Natural killer cell treated with Interleukin-12 subunit alpha and Interleukin-12 subunit beta and Interleukin-15 and Interleukin-18, amount 100 ng/mL, for 72 hours (primary cell): ENCODE measurements at regions not wholly inside any gene's neighbourhood (a gene's known extent, or its start where the extent isn't known, plus 50 kb on each side); places are given as distances from the start of the nearest gene placed in this dataset.
"Not testable (repeated sequence)": the region's sequence is repeated elsewhere in the genome, so short reads cannot be mapped to it uniquely, and the experiment has no call there.

Source experiments
- ATAC-seq, 2 donors: fragments of 150-1000 bp; cut with Tn5 transposase in 1 of 2; sonication (Bioruptor Pico), chemical (Tn5 transposase) in 1 of 2; 2 replicates each; pipeline ENCODE4 v1.10.0; 2021
- DNase-seq: peaks from one replicate; pipeline ENCODE4 v3.0.0; 2022; ENCODE audit warnings: low spot score
- H3K27ac Mint-ChIP-seq, 2 donors: 1 replicate in 1 of 2; 2 replicates in 1 of 2; pipeline ENCODE4 v1.8.0; 2022; ENCODE audit warnings: mixed read lengths in 2 of 2, mild to moderate bottlenecking in 1 of 2, moderate library complexity in 1 of 2
- H3K27me3 Mint-ChIP-seq, 2 donors: 1 replicate in 1 of 2; 2 replicates in 1 of 2; pipeline ENCODE4 v1.8.0; 2022; ENCODE audit warnings: mixed read lengths in 2 of 2
- H3K36me3 Mint-ChIP-seq: one replicate; pipeline ENCODE4 v1.8.0; 2022; ENCODE audit warnings: mixed read lengths
- H3K4me1 Mint-ChIP-seq, 2 donors: 1 replicate in 1 of 2; 2 replicates in 1 of 2; pipeline ENCODE4 v1.8.0; 2022; ENCODE audit warnings: low read depth in 2 of 2, mixed read lengths in 2 of 2, mild to moderate bottlenecking in 1 of 2
- H3K4me3 Mint-ChIP-seq: one replicate; pipeline ENCODE4 v1.8.0; 2022; ENCODE audit warnings: mixed read lengths
- H3K9me3 Mint-ChIP-seq: 2 replicates; pipeline ENCODE4 v1.8.0; 2022; ENCODE audit warnings: mixed read lengths

DNA sequence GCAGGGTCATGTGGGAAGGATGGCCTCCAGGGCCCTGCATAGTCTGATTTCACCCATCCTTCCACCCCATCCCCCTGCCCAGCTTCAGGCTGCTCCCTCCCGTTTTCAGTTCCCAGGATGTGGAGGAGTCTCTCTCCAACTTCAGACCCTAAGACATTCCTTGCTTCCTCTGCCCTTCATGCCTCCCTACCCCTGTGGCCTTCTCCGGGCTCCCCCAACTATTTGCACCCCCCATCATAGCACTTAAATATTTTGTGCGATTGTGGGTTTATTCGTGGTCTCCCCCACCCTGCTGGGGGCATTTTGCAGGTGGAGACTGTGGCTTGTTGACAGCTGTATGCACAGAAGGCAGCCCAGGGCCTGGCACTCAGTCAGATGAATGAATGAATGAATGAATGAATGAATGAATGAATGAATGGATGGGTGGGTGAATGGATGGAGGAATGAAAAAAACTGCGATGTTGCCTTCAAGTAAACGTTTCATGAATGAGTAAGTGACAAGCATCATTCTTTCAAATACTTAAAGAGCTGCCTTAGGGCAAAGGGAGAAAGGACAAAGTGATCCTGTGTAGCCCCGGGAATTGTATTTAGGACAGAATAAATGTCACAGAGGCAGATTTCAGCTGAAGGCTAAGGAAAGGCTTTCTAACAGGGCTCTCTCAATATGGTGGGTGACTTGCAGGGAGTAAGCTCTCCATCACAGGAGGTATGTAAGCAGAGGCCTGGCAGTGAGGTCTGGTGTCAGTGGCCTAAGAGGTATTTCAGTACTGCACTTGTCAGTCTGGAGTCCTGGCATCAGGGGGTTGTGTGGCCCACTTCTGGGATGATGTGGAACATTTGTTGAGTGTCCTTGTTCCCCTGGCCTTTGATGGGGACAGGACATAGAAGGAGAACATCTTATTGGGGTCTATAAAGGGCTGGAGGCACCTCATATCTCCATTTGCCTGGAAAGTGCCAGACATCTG, 156.4 kb downstream of the PTPRU start:
- Mint-ChIP-seq H3K27ac (no peak overlapping the region), H3K27me3 (peaks cover 11 to 12% of the 10 kb centered on the region in 2 donors), H3K4me3 (no peak overlapping the region), H3K9me3 (no peaks in the 10 kb centered on the region), H3K36me3 (no peaks in the 10 kb centered on the region), H3K4me1 (no peaks in the 10 kb centered on the region)
- no peak for DNase-seq
- no peak for ATAC-seq

DNA sequence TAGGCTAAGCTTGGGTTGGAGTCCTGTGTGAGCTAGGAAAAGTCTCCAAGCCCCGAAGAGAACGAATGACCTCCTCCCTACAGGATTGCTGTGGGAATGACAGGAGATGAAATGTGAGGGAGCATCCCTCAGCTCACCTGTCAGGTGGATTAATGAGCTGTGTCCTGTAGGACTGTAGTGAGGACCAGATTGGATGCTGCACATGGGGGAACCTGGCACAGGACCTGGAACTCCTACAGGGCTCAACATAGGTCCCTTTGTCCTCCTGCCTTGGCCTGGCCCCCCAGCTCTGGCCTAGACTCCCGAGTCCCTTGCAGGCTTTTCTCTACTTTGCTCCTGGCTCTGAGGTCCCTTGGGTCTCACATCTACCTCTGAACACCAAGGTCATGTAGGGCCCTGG, 155.7 kb downstream of the PTPRU start:
- Mint-ChIP-seq H3K27ac (no peak overlapping the region), H3K9me3 (no peaks in the 10 kb centered on the region), H3K4me3 (no peak overlapping the region), H3K36me3 (no peaks in the 10 kb centered on the region), H3K27me3 (peaks cover 17 to 19% of the 10 kb centered on the region in 2 donors), H3K4me1 (no peaks in the 10 kb centered on the region)
- DNase-seq (no peak), ATAC-seq (no peak)

DNA sequence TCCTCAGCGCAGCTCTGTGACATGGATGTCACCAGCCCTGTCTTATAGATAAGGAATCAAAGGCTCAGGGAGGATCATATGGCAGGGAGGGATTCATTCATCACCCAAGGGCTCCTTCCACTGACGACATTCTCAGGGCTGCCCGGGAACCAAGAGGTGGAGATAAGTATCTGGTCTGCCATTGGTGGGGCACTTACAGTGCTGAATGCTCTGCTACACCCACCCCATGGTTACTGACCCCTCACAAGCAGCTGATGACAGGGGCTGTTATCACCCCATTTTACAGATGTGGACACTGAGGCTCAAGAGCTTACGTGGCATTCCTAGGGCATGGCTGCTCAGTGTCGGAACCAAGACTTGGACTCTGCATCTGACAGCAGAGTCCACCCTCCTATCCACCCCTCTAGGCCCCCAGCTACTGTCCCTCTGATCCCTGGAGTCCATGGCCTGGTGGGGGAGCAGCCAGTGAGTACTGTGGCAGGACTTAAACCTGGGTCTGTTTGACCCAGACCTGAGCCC, 155.1 kb downstream of the PTPRU start:
- Mint-ChIP-seq H3K4me3 (no peak overlapping the region), H3K36me3 (no peaks in the 10 kb centered on the region), H3K27me3 (peaks cover 17 to 24% of the 10 kb centered on the region in 2 donors), H3K9me3 (no peaks in the 10 kb centered on the region), H3K27ac (no peak overlapping the region), H3K4me1 (no peaks in the 10 kb centered on the region)
- ATAC-seq, result peak in 1 of 2 donors; percentile 3
- no peak for DNase-seq

DNA sequence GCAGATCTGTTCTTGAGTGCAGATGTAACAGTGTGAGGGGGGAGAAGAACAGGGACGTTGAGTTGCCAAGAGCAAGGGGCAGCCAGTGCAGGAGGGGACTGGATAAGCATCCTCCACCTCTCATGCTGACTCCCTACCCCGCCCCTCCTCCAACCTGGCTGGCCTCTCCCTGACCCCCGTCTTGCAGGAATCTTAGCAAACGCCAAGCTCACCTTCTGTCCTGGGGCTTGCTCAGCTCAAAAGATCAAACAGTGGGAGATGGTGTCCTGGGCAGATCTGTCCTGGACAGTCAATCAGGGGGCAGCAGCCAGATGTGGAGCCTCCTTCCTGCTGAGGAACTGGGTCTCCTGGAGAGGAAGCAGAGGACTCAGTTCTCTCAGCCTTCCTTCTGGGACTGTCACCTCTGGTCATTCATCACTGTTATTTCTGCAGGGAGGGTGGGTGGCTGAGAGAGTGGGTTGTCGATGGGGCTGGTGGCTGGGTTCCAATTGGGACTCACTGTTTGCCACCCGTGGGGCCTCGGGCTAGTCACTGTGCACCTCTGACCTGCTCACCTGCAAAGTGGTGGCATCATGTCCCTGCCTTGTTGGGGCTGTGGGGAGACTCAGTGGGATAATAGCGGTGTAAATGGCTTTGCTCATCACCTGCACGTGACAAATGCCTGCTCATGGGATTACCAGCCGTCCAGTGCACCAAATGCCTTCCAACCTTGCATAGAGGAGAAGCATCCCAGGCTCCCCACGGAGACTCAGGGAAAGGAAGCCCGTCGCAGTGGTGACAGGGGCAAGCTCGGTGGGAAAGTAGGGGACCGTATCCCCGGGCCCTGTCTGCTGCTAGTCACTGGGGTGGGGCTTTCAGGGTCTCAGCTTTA, 154.4 kb downstream of the PTPRU start:
- H3K27me3 Mint-ChIP-seq, result peaks cover 19 to 24% of the 10 kb centered on the region in 2 donors
- H3K36me3 Mint-ChIP-seq, result no peaks in the 10 kb centered on the region
- no peaks in the 10 kb centered on the region for H3K4me1 Mint-ChIP-seq
- ATAC-seq (no peak), DNase-seq (no peak)
- no peak overlapping the region for H3K27ac Mint-ChIP-seq
- H3K4me3 Mint-ChIP-seq, result no peak overlapping the region
- H3K9me3 Mint-ChIP-seq, result no peaks in the 10 kb centered on the region

DNA sequence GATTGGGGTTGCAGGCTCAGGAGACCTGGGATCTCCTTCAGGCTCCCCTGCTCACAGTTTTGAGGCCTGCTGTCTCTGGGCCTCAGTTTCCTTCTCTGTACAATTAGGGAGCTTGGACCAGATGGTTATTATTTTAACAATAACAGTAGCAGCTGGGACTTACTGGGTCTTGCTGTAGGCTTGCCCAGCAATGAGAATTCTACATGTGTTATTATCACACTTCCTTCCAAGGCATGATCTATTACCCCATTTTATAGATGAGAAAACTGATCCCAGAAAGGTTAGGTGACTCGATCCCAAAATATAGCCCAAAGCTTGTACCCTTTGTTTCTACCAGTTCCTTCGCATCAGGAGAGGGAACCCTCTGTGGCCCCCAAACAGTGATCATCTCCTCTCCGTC, 153.8 kb downstream of the PTPRU start:
- no peak overlapping the region for H3K4me3 Mint-ChIP-seq
- H3K36me3 Mint-ChIP-seq, result no peaks in the 10 kb centered on the region
- DNase-seq (no peak), ATAC-seq (no peak)
- H3K27ac Mint-ChIP-seq, result no peak overlapping the region
- no peaks in the 10 kb centered on the region for H3K4me1 Mint-ChIP-seq
- H3K27me3 Mint-ChIP-seq, result peaks cover 19 to 24% of the 10 kb centered on the region in 2 donors
- no peaks in the 10 kb centered on the region for H3K9me3 Mint-ChIP-seq

DNA sequence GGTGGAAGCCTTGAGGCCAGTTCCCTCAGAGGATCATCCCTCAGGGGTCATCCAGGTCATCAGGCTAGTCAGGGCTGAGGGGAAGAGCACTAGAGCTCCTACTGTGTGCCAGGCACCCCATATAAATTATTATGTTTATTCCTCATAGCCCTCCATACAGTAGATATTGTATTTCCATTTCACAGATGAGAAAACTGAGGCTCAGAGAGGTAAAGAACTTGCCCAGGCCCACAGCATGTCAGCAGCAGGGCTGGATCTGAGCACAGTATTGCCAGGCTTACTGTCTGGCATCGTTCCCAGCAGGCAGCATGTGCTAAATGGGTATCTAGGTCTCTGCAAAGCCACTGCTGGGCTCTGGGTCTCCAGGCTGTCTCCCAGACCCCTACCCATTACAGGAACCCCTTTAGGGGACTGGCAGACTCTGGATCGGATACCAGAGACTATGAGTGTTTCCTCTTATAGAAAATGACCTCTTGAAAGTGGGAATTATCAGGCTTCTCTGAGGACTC, 153.3 kb downstream of the PTPRU start:
- ATAC-seq (no peak), DNase-seq (no peak)
- no peaks in the 10 kb centered on the region for H3K36me3 Mint-ChIP-seq
- H3K27me3 Mint-ChIP-seq, result peaks cover 23 to 24% of the 10 kb centered on the region in 2 donors
- no peaks in the 10 kb centered on the region for H3K4me1 Mint-ChIP-seq
- no peak overlapping the region for H3K27ac Mint-ChIP-seq
- no peak overlapping the region for H3K4me3 Mint-ChIP-seq
- no peaks in the 10 kb centered on the region for H3K9me3 Mint-ChIP-seq

DNA sequence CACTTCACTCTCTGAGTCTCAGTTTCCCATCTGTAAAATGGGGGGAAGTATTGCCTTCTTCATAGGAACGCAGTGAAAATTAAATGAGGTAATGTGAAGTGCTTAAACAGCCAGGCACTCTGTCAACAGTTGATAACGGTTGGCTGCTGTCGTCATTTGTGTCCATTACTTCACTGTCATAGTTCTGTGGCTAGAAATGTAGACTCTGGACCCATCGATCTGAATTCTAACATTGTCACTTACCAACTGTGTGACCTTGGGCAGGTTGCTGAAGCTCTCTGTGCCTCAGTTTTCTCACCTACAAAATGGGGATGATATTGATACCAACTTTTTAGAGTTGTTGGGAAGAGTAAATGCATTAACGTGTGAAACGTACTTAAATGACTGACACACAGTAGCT, 152.6 kb downstream of the PTPRU start:
- ATAC-seq (no peak), DNase-seq (no peak)
- Mint-ChIP-seq H3K27me3 (peaks cover 26 to 31% of the 10 kb centered on the region in 2 donors), H3K27ac (no peak overlapping the region), H3K36me3 (no peaks in the 10 kb centered on the region), H3K9me3 (no peaks in the 10 kb centered on the region), H3K4me3 (no peak overlapping the region), H3K4me1 (no peaks in the 10 kb centered on the region)

DNA sequence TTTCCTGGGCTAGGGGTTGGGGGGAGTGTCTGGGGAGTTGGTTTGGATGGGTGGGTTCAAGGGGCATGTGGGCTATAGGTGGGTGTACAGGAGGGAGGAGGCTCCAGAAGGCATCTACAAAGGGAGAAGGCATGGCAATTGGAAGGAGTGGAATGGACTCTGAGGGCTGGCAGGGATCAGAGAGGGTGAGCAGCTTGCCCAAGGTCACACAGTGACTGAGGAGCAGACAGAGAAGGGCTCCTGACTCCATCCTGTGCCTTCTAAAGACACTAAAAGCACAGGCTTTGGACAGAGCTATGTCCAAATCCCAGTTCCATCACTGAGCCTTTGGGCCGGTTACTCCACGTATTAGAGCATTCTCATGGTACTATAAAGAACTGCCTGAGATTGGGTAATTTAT, 151.8 kb downstream of the PTPRU start:
- Mint-ChIP-seq H3K27me3 (peaks cover 30 to 38% of the 10 kb centered on the region in 2 donors), H3K27ac (no peak overlapping the region), H3K4me3 (no peak overlapping the region), H3K36me3 (no peaks in the 10 kb centered on the region), H3K4me1 (no peaks in the 10 kb centered on the region), H3K9me3 (no peaks in the 10 kb centered on the region)
- ATAC-seq (no peak), DNase-seq (no peak)

DNA sequence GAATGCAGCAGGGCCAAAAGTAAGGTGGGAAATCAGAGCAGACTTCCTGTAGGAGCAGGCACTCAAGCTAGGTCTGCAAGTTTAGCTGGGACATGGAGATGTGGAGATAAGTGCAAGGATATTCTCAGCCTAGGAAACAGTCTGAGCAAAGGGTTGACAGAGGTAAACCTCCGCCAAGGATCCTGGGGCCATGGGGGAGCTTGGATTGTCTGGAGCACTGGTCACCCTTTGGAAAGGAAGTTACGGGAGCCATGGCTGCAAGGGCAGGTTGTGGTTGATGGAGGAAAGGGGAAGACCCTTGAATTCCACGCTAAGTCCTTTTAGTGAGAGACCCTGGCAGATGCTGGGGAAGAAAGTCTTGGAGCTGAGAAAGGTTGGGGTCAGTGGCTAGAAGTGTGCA, 150.9 kb downstream of the PTPRU start:
- ATAC-seq, result no peak
- Mint-ChIP-seq H3K27ac (no peak overlapping the region), H3K4me3 (no peak overlapping the region), H3K4me1 (no peaks in the 10 kb centered on the region), H3K36me3 (no peaks in the 10 kb centered on the region), H3K9me3 (no peaks in the 10 kb centered on the region), H3K27me3 (peaks cover 33 to 37% of the 10 kb centered on the region in 2 donors)
- DNase-seq, result no peak

DNA sequence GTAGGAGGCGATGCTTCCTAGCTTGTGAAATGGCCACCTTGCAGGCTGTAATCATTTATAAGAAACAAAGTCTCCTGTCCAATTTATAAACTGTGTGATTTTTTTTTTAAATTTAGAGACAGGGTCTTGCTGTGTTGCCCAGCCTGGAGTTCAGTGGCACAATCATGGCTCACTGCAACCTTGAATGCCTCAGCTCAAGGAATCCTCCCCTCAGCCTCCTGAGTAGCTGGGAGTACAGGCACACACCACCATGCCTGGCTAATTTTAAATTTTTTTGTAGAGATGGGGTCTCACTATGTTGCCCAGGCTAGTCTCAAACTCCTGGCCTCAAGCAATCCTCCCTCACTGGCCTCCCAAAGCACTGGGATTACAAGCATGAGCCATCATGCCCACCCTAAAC, 150.1 kb downstream of the PTPRU start:
- not testable (repeated sequence) for H3K4me1 Mint-ChIP-seq, H3K9me3 Mint-ChIP-seq, H3K36me3 Mint-ChIP-seq, ATAC-seq, DNase-seq, H3K27ac Mint-ChIP-seq, H3K4me3 Mint-ChIP-seq
- H3K27me3 Mint-ChIP-seq, result peaks cover 31 to 39% of the 10 kb centered on the region in 2 donors

DNA sequence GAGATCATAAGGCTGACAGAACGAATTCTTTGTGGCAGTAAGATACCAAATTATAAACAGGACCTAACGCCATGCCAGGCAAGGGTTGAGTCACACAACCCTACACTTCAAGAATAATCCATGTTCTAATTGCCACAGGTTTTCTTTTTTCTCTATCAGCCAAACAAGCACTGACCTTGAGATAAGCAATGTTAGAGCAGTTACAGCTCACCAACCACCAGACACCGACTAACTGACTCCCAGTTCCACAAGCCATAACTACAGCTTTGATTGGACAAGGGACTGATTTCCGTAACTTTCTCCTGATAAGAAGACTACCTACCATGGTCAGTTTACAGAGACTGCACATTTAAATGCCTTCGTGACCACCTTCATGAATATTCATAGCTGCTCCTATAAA, 149.6 kb downstream of the PTPRU start:
- Mint-ChIP-seq H3K27me3 (peaks cover 31 to 39% of the 10 kb centered on the region in 2 donors), H3K4me1 (no peaks in the 10 kb centered on the region), H3K27ac (no peak overlapping the region), H3K4me3 (no peak overlapping the region), H3K9me3 (no peaks in the 10 kb centered on the region), H3K36me3 (no peaks in the 10 kb centered on the region)
- DNase-seq, result no peak
- no peak for ATAC-seq

DNA sequence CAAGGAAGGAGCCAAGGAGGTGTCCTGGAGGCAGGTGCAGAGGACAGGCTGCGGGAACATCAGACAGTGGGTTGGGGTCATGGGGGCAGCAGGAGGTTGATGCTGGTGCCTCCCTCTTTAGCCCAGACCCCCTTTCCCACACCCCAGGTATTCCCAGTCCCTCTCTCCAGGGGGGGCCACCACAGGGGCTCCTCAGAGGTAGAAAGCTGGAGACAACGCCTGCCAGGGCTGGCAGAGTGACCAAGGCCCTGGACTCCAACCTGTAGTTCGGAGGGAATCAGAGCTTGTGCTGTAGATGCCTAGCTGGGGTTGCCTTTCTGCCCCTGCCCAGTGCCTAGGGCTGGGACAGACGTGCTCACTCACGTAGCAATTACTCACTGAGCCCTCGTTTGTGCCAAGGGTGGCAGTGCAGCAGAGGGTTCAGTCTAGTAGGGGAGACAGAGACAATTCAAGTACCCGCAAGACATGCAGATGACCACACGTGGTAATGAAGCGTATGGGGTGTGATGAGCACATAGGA, 148.2 kb downstream of the PTPRU start:
- H3K27me3 Mint-ChIP-seq, result peaks cover 31 to 42% of the 10 kb centered on the region in 2 donors
- H3K9me3 Mint-ChIP-seq, result peaks cover under 1% of the 10 kb centered on the region
- H3K4me1 Mint-ChIP-seq, result no peaks in the 10 kb centered on the region
- H3K4me3 Mint-ChIP-seq, result no peak overlapping the region
- no peak for DNase-seq
- H3K36me3 Mint-ChIP-seq, result peaks cover 2% of the 10 kb centered on the region
- H3K27ac Mint-ChIP-seq, result no peak overlapping the region
- peak in 1 of 2 donors; percentile 9 for ATAC-seq

DNA sequence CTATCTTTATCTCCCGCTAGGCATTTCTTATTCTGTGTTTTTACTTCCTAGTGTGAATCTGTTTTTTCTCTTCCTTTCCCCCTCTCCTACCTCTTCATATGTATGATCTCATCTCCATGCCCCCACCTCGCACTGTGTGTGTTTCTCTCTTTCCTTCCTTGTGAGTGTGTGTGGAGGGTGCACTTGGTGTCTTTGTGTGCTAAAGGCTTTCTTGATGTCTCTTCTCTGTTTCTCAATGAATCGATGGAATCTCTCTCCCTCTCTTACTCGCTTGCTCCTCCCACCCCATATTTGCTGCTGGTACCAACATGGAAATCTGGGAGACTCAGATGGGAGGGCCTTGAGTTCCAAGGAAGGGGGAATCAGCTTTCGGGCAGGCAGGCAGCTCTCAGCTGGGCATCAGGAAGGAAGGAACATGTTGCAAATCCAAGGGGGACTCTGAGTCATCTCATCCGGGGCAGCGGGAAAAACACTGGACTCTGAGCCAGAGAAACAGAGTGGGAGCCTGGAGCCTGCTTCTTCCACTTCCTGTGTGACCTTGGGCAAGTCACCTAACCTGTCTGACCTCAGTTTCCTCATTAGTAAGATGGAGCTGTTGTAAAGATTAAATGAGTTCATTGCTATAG, 147.5 kb downstream of the PTPRU start:
- Mint-ChIP-seq H3K4me1 (no peaks in the 10 kb centered on the region), H3K36me3 (peaks cover 9% of the 10 kb centered on the region), H3K27ac (no peak overlapping the region), H3K4me3 (no peak overlapping the region), H3K27me3 (peaks cover 36 to 49% of the 10 kb centered on the region in 2 donors), H3K9me3 (peaks cover 7% of the 10 kb centered on the region)
- DNase-seq (no peak), ATAC-seq (no peak)
